ENCODE measurements at regions not wholly inside any gene's neighbourhood (a gene's known extent, or its start where the extent isn't known, plus 50 kb on each side); places are given as distances from the start of the nearest gene placed in this dataset.

DNA sequence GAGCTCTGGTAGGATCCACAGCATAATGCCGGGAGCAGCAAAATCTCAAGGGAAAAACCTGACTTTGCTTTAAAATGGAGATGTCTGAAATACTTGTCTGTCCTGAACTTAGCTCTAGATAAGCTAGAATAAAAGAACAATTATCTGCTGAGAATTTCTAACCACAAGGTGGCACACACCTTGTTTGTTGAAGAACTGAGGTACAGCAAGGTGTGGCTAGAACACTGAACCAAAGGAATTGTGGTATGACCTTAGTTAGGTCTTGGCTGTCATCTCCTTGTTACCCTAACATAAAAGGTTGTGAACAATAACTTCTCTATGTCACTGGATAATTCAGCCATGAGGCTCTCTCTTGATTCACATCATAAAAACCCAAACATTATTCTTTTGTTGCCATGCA lies 72.3 kb upstream of the ANXA1 start:
- no peak overlapping the region for H3K4me2 ChIP-seq (ENCODE audit: insufficient read depth, low read length)
- ATAC-seq (peak; percentile 46; the same call in 1 of the 3 replicates), FAIRE-seq (peak; percentile 26), DNase-seq (ENCODE audit: extremely low read depth in 1 of 4, low spot score in 3 of 4) (no peak)
- ChIA-PET POLR2A (interaction anchor here (0.5 kb wide), 1 partner anchor 216 kb away, joined by 3 read pairs; no protein-coding TSS in a partner anchor), CTCF (ENCODE audit: low intra/inter-chr PET ratio) (no interaction called here)
- no peak overlapping the region for H2AFZ ChIP-seq (ENCODE audit: low read depth, low read length)
- H3K79me2 ChIP-seq (ENCODE audit: control insufficient read depth, insufficient read depth, low read length) = no peaks in the 10 kb centered on the region
- intact Hi-C loops (cut with micrococcal nuclease) (no loop called here), in situ Hi-C loops (cut with MboI) (no loop called here)
- H3K4me1 ChIP-seq (replicated peaks in 1 of 2; ENCODE audit: control insufficient read depth in 2 of 2, insufficient read depth in 2 of 2, low read length in 2 of 2) = no peaks in the 10 kb centered on the region; a peak in 1 of 5 replicates
- H3K9ac ChIP-seq (ENCODE audit: insufficient read depth in 1 of 2, low read depth in 2 of 2, low read length in 2 of 2) = no peak overlapping the region
- H3K36me3 ChIP-seq (ENCODE audit: control insufficient read depth, insufficient read depth, low read length) = no peaks in the 10 kb centered on the region
- H3K27ac ChIP-seq (ENCODE audit: extremely low read depth, low read depth, low read length) = no peak overlapping the region
- no peaks in the 10 kb centered on the region for H4K20me1 ChIP-seq (replicated peaks; ENCODE audit: control insufficient read depth, insufficient read depth, low read length)
- BruUV-seq (replicated peaks) = no TSS peak
- H3K4me3 ChIP-seq = no peak overlapping the region
- H3K9me3 ChIP-seq (replicated peaks; ENCODE audit: control insufficient read depth, insufficient read depth, low read depth, low read length) = no peaks in the 10 kb centered on the region
- H3K9me1 ChIP-seq (ENCODE audit: control insufficient read depth, insufficient read depth, low read length) = no peaks in the 10 kb centered on the region
- WGBS (ENCODE audit: insufficient coverage, low coverage, missing lambda C conversion rate) = 94% methylated on average over 1 of the region's 1 CpG
- H3K27me3 ChIP-seq (ENCODE audit: control insufficient read depth in 2 of 2, insufficient read depth in 2 of 2, low read length in 2 of 2) = no peaks in the 10 kb centered on the region
- peak in 1 of 2 experiments; percentile 32; a peak in 1 of 4 replicates for TF ChIP-seq RAD21 (CRISPR knock-in tag; conservative IDR thresholded peaks at IDR 0.05 in 1 of 2, IDR thresholded peaks at IDR 0.05 in 1 of 2)
- TF ChIP-seq, protein P1, sequence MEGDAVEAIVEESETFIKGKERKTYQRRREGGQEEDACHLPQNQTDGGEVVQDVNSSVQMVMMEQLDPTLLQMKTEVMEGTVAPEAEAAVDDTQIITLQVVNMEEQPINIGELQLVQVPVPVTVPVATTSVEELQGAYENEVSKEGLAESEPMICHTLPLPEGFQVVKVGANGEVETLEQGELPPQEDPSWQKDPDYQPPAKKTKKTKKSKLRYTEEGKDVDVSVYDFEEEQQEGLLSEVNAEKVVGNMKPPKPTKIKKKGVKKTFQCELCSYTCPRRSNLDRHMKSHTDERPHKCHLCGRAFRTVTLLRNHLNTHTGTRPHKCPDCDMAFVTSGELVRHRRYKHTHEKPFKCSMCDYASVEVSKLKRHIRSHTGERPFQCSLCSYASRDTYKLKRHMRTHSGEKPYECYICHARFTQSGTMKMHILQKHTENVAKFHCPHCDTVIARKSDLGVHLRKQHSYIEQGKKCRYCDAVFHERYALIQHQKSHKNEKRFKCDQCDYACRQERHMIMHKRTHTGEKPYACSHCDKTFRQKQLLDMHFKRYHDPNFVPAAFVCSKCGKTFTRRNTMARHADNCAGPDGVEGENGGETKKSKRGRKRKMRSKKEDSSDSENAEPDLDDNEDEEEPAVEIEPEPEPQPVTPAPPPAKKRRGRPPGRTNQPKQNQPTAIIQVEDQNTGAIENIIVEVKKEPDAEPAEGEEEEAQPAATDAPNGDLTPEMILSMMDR (IDR thresholded peaks at IDR 0.05 in 2 of 3, conservative IDR thresholded peaks at IDR 0.05 in 1 of 3; ENCODE audit: insufficient read depth in 2 of 3, low read depth in 1 of 3, low read length in 3 of 3) = peak in 1 of 3 experiments; percentile 10; a peak in 1 of 6 replicates
- TF ChIP-seq ZNF830 (CRISPR knock-in tag; IDR thresholded peaks at IDR 0.05) = no peak

DNA sequence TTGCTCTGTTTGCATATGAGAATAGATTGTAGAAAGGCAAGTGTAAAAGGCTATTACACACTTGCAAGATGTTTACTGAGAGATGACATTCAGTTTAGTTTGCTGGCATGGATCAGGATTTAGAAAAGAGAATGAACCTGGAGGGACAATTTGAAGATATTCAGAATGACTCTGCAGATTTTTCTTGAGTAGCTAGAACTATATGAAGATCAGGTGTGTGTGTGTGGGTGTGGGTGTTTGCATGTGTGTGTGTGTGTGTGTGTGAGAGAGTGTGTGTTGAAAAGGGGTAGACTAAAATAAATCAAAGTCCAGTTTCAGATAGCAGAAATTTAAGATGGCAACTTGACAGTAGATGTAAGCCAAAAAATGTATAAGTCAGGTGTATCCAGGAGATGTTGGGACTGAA lies 74.0 kb upstream of the ANXA1 start:
- no peak for ATAC-seq
- DNase-seq (ENCODE audit: extremely low read depth in 1 of 4, low spot score in 3 of 4) = no peak
- Histone ChIP-seq H3K4me3 (no peak overlapping the region), H3K4me2 (ENCODE audit: insufficient read depth, low read length) (no peak overlapping the region), H3K27ac (ENCODE audit: extremely low read depth, low read depth, low read length) (no peak overlapping the region), H3K9ac (ENCODE audit: insufficient read depth in 1 of 2, low read depth in 2 of 2, low read length in 2 of 2) (no peak overlapping the region), H3K9me3 (replicated peaks; ENCODE audit: control insufficient read depth, insufficient read depth, low read depth, low read length) (no peaks in the 10 kb centered on the region), H2AFZ (ENCODE audit: low read depth, low read length) (no peak overlapping the region), H3K4me1 (replicated peaks in 1 of 2; ENCODE audit: control insufficient read depth in 2 of 2, insufficient read depth in 2 of 2, low read length in 2 of 2) (peaks cover 0 to 4% of the 10 kb centered on the region in 2 experiments; a peak in 3 of 5 replicates), H4K20me1 (replicated peaks; ENCODE audit: control insufficient read depth, insufficient read depth, low read length) (no peaks in the 10 kb centered on the region), H3K36me3 (ENCODE audit: control insufficient read depth, insufficient read depth, low read length) (no peaks in the 10 kb centered on the region), H3K79me2 (ENCODE audit: control insufficient read depth, insufficient read depth, low read length) (no peaks in the 10 kb centered on the region), H3K9me1 (ENCODE audit: control insufficient read depth, insufficient read depth, low read length) (no peaks in the 10 kb centered on the region), H3K27me3 (ENCODE audit: control insufficient read depth in 2 of 2, insufficient read depth in 2 of 2, low read length in 2 of 2) (no peaks in the 10 kb centered on the region)
- intact Hi-C loops (cut with micrococcal nuclease) = no loop called here
- in situ Hi-C loops (cut with MboI) = no loop called here
- FAIRE-seq = no peak
- ChIA-PET CTCF (ENCODE audit: low intra/inter-chr PET ratio) (no interaction called here), POLR2A (interaction anchor here (1.3 kb wide), 1 partner anchor 220 kb away, joined by 4 read pairs; no protein-coding TSS in a partner anchor)
- BruUV-seq (replicated peaks) = no TSS peak
- TF ChIP-seq EGR1 (conservative IDR thresholded peaks at IDR 0.05) (peak; percentile 49), NR2C2 (CRISPR knock-in tag; IDR thresholded peaks at IDR 0.05) (no peak), NR2C2 (tag; IDR thresholded peaks at IDR 0.05) (no peak), ZNF316 (IDR thresholded peaks at IDR 0.05) (peak; percentile 68), C11orf30 (IDR thresholded peaks at IDR 0.05; ENCODE audit: low read depth) (peak; percentile 70; the same call in 1 of the 2 replicates), ZNF583 (CRISPR knock-in tag; IDR thresholded peaks at IDR 0.05) (no peak), TBP (optimal IDR thresholded peaks at IDR 0.05; ENCODE audit: low read depth, low read length) (no peak), MAFG (tag; conservative IDR thresholded peaks at IDR 0.05) (peak; percentile 76), NFE2 (IDR thresholded peaks at IDR 0.05; ENCODE audit: low read depth) (peak; percentile 68), FOXJ3 (CRISPR knock-in tag; IDR thresholded peaks at IDR 0.05) (no peak), NFE2L1 (tag; IDR thresholded peaks at IDR 0.05; ENCODE audit: borderline replicate concordance, low read depth) (peak; percentile 41; the same call in 1 of the 2 replicates), CC2D1A (IDR thresholded peaks at IDR 0.05) (no peak)
- TF ChIP-seq, protein P2, sequence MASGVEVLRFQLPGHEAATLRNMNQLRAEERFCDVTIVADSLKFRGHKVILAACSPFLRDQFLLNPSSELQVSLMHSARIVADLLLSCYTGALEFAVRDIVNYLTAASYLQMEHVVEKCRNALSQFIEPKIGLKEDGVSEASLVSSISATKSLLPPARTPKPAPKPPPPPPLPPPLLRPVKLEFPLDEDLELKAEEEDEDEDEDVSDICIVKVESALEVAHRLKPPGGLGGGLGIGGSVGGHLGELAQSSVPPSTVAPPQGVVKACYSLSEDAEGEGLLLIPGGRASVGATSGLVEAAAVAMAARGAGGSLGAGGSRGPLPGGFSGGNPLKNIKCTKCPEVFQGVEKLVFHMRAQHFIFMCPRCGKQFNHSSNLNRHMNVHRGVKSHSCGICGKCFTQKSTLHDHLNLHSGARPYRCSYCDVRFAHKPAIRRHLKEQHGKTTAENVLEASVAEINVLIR (CRISPR knock-in tag; IDR thresholded peaks at IDR 0.05) = no peak
